ENCODE measurements at regions not wholly inside any gene's neighbourhood (a gene's known extent, or its start where the extent isn't known, plus 50 kb on each side); places are given as distances from the start of the nearest gene placed in this dataset.

DNA sequence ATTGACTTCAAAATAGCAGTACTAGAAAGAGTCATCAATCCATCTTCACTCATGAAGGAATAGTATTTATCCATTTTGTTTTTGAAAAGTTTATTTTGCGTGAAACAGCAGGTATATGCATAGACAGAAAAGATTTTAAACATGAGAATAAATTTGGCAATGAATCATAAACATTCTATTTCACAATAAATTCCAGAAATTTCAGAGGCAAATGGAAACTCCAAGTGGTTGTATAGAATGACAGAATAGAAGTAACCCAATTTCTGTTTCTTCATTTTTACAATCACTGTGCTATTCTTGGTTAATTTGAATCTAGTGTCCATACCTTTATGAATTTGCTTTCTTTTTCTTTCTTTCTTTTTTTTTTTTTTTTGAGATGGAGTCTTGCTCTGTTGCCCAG, 173.0 kb upstream of the ECI2 start:
- DNase-seq (ENCODE audit: low read depth in 3 of 3, low spot score in 1 of 3): no peak

GRCh38 chr6:4304927-4305455, 169.6 kb upstream of the ECI2 start:
- DNase-seq (ENCODE audit: low read depth in 3 of 3, low spot score in 1 of 3): no peak

GRCh38 chr6:4303638-4304037, 168.3 kb upstream of the ECI2 start:
- no peak for DNase-seq (ENCODE audit: low read depth in 3 of 3, low spot score in 1 of 3)

- no peak for DNase-seq (ENCODE audit: low read depth in 3 of 3, low spot score in 1 of 3)
Measured at GRCh38 chr6:4302524-4302923, 167.1 kb upstream of the ECI2 start.

GRCh38 chr6:4301871-4302270, 166.5 kb upstream of the ECI2 start:
- DNase-seq (ENCODE audit: low read depth in 3 of 3, low spot score in 1 of 3): no peak

- DNase-seq (ENCODE audit: low read depth in 3 of 3, low spot score in 1 of 3): no peak
Measured at GRCh38 chr6:4300917-4301316, 165.5 kb upstream of the ECI2 start.

GRCh38 chr6:4299476-4299875, 164.1 kb upstream of the ECI2 start:
- no peak for DNase-seq (ENCODE audit: low read depth in 3 of 3, low spot score in 1 of 3)

- no peak for DNase-seq (ENCODE audit: low read depth in 3 of 3, low spot score in 1 of 3)
Measured at GRCh38 chr6:4297348-4297747, 162.0 kb upstream of the ECI2 start.

DNA sequence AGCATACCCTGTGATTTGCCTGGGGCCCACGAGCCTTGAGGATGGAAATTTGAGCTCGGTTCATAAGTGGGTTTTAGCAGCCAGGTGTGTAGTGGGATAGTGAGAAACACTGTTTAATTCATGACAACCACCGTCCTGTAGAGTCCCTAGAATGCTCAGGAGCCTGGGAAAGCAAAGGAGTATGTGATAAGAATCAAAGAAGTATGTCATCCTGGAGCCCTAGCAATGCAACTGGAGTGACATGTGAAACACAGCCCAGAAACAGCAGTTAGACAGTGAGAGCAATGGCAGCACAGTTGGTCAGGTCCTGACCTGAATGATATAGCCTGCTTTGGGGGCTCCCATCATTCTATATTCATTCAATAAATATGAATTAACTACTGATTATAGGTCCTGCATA, 161.2 kb upstream of the ECI2 start:
- DNase-seq (ENCODE audit: low read depth in 3 of 3, low spot score in 1 of 3): no peak

DNA sequence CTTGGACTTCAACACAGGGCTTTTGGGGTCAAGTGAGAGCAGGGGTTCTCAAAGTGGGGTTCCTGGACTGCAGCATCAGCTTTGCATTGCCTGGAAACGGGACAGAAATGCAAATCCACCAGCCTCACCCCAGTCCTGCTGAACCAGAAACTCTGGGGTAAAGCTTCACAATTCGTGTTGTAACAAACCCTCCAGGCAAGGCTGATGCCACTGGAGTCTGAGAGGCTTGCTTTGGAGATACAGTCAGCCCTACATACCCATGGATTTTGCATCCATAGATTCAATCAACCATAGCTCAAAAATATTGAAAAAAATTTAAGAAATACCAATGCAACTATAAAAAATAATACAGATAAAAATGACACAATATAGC, 160.4 kb upstream of the ECI2 start:
- DNase-seq (ENCODE audit: low read depth in 3 of 3, low spot score in 1 of 3): no peak

DNA sequence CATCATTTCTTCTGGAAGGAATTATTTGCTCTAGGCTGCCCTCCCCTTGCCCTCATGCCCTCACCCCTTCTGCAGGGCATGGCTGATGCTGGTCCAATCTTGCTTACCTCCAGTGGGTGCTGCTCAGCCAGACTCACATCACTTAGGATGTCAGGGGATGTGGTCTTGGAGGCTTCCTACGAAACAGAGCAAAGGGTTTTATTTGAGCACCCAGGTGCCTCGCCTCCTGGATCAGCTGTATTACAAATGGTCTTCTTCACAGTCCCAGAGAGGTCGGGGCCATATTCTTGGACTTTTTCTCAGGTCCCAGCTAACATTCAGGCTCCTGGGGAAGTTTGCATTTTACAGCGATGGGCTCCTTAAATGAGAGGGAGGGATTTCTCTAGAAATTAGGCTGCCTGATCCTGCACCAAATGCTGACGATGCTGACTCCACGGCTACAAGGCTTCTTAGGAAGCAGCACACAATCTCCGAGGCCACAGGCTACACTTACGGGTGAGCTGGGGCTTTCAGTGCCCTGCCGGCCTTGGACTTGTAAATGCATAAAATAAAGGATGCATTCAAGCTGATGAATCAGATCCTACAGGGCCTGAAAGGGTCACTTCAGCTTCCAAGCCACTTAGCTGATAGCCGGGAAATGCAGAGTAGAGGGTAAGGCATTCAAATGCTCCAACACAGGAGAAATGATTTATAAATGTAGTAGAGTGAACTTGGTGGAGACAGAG, 159.8 kb upstream of the ECI2 start:
- no peak for DNase-seq (ENCODE audit: low read depth in 3 of 3, low spot score in 1 of 3)

GRCh38 chr6:4294636-4295035, 159.3 kb upstream of the ECI2 start:
- DNase-seq (ENCODE audit: low read depth in 3 of 3, low spot score in 1 of 3): no peak

- no peak for DNase-seq (ENCODE audit: low read depth in 3 of 3, low spot score in 1 of 3)
Measured at GRCh38 chr6:4291453-4292403, 156.4 kb upstream of the ECI2 start.

DNA sequence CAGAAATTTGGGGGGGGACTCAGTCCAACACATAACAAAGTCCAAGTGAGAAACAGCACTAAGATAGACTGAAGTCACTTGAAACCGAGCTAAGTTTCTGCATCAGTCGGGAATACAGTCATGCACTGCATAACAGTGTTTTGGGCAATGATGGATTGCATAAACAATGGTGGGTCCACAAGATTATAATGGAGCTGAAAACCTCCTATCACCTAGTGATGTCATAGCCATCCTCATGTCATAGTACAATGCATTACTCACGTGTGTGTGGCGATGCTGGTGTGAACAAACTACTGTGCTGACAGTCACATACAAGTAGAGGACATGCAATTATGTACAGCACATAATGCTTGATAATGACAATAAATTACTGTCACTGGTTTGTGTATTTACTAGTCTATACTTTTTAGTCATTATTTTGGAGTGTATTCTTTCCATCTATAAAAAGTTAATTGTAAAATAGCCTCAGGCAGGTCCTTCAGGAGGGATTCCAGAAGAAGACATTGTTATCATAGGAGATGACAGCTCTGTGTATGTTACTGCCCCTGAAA, 154.5 kb upstream of the ECI2 start:
- no peak for DNase-seq (ENCODE audit: low read depth in 3 of 3, low spot score in 1 of 3)

- no peak for DNase-seq (ENCODE audit: low read depth in 3 of 3, low spot score in 1 of 3)
Measured at GRCh38 chr6:4287811-4288244, 152.5 kb upstream of the ECI2 start.

DNA sequence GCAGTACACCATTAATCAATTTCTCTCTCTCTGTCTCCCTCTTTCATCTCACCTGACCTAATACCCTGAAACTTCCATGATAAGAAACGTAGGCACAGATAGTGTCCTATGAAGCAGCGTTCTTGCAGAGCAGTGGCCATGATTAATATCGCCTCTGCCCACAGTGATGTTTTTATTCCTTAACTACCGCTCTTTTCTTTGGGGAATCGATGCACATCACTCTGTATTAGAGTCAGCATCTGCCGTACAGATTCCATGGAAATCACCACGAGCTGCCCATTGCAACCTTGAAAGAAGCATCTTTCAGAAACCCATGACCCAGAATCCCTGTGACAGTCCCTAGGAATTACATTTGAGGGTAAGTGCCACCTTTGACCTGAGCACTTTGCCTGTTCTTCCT, 152.0 kb upstream of the ECI2 start:
- DNase-seq (ENCODE audit: low read depth in 3 of 3, low spot score in 1 of 3): no peak

DNA sequence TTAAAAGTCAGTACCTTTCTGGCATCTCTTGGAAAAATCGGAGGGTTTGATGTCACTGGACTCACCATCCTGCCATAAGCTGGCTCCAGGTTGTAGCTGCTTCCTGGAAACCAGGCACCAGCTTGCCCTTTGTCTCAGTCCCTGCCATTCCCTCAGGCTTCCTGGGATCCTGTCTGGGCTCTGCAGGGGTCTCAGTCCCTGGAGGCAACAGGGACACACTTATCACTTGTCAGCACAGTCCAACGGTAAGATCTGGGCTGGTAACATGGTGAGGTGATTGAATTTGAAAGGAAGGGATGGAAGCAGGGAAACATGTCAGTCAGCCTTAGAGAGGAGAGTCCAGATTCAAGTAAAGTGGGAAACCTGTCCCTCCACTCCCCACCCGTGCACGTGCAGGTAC, 147.6 kb upstream of the ECI2 start:
- DNase-seq (ENCODE audit: low read depth in 3 of 3, low spot score in 1 of 3): no peak

GRCh38 chr6:4281341-4282293, 146.2 kb upstream of the ECI2 start:
- DNase-seq (ENCODE audit: low read depth in 3 of 3, low spot score in 1 of 3): no peak

DNA sequence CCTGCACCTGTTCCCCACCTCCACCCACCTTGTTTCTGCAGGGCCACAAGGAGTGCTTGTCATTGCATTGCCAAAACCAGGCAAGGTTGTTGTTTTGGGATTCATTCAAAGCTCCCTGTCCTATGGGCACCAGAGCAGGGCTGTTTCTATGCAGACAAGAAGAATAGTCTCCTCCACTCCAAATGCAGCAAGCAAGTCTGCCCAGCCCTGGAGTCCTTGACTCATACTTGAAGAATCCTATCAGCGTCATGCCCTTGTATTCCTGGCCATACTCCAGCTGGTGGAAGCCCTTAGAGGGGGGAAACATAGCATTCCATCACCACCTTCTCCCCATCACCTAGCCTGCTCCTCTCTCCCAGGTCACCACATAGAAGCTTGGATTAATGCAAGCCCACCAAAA, 145.3 kb upstream of the ECI2 start:
- DNase-seq (ENCODE audit: low read depth in 3 of 3, low spot score in 1 of 3): no peak

GRCh38 chr6:4280031-4280430, 144.7 kb upstream of the ECI2 start:
- no peak for DNase-seq (ENCODE audit: low read depth in 3 of 3, low spot score in 1 of 3)
